ENCODE measurements at regions not wholly inside any gene's neighbourhood (a gene's known extent, or its start where the extent isn't known, plus 50 kb on each side); places are given as distances from the start of the nearest gene placed in this dataset.

- no peak for DNase-seq (ENCODE audit: extremely low read depth in 1 of 2, low read depth in 1 of 2)
Measured at GRCh38 chr9:80881940-80882339, 807.4 kb downstream of the TLE1 start.

DNA sequence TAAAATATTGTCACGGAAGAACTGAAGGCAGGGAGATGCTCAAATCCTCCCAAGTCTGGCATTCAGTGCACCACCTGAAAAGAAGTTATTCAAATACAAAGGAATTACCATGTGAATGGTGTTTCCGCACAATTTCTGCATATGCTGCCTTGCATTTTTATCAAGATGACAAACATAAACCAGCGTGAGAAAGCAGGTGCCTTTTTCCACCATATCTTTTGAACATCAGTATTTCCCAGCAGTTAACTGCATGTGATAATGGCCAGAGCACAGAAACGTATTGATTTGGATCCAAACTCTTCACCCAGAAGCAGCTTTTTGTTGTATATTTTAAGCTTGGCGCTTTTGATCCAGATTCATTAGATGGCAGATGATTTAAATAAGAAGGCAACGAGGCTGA is 808.0 kb downstream of the TLE1 start:
- DNase-seq (ENCODE audit: extremely low read depth in 1 of 2, low read depth in 1 of 2), result no peak

GRCh38 chr9:80878556-80878955 is 810.8 kb downstream of the TLE1 start:
- DNase-seq (ENCODE audit: extremely low read depth in 1 of 2, low read depth in 1 of 2), result no peak

- no peak for DNase-seq (ENCODE audit: extremely low read depth in 1 of 2, low read depth in 1 of 2)
Measured at GRCh38 chr9:80875947-80876346, 813.4 kb downstream of the TLE1 start.

- DNase-seq (ENCODE audit: extremely low read depth in 1 of 2, low read depth in 1 of 2), result no peak
Measured at GRCh38 chr9:80874276-80874675, 815.1 kb downstream of the TLE1 start.

DNA sequence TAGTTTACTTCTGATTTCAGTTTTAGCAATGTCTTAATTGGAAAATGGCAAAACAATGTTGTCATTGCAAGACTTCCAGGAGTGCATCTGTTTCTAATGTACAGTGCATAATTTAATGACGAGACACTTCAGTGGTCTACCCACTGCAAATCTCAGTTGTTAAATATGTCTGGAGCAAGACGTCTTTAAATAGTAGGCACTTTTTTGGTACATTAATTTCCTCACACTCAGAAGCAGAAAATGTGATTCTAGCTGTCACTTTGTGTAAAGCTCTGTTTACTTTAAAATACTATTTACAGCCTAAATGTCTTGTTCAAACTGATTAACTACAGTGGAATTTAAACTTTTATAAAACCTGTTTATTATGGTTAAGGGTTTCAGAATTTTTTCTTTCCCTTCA is 815.5 kb downstream of the TLE1 start:
- DNase-seq (ENCODE audit: extremely low read depth in 1 of 2, low read depth in 1 of 2), result no peak

DNA sequence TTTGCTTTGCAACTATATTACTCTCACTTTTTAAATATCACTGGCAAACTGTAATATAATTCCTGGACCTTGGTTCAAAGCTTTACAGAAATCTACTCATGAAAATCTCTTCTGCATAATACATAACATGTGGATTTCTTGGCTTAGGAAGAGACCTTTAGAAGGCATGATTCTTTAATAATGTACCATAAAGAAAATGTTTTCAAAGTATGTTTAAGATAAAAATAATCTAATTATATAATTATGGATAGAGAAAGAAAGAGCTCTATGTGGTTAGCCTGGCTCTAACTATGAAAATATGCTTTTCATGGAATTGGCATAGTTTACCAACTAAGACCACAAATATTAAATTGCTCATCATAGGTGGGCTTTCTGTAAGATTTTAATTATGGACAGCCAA is 817.8 kb downstream of the TLE1 start:
- DNase-seq (ENCODE audit: extremely low read depth in 1 of 2, low read depth in 1 of 2), result no peak

DNA sequence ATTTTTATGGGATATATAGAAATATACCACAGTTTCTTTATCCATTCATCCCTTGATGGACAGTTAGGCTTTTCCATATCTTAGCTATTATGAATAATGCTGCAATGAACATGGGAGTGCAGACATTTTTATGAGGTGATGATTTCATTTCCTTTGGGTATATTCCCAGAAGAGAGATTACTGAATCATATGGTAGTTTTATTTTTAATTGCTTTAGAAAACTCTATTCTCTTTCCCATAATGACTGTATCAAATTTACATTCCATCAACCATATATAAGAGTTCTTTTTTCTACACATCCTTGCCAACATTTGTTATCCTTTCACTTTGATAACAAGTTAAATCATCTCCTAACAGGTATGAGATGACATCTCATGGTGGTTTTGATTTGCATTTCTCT is 821.6 kb downstream of the TLE1 start:
- DNase-seq (ENCODE audit: extremely low read depth in 1 of 2, low read depth in 1 of 2), result no peak

GRCh38 chr9:80866576-80867227 is 822.6 kb downstream of the TLE1 start:
- DNase-seq (ENCODE audit: extremely low read depth in 1 of 2, low read depth in 1 of 2), result no peak

DNA sequence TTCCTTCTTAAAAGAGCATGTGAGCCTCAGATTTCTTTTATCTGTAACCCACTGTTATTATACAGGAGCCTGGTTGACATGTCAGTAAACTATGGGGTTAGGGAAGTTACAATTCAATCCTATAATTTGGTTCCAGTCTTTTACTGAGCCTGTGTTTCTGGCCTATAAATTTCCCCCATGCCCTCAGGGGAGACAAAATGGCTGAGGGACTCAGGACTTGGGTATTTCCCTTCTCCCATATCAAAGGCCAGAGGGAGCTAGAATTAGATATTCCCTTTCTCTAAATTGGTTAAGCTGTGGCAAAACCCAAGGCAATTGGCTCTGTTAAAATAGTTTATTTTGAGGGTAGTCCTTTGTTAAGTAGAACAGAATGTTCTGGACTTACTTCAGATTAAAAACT is 823.2 kb downstream of the TLE1 start:
- no peak for DNase-seq (ENCODE audit: extremely low read depth in 1 of 2, low read depth in 1 of 2)

GRCh38 chr9:80843028-80843427 is 846.3 kb downstream of the TLE1 start:
- DNase-seq (ENCODE audit: extremely low read depth in 1 of 2, low read depth in 1 of 2), result no peak

- DNase-seq (ENCODE audit: extremely low read depth in 1 of 2, low read depth in 1 of 2), result no peak
Measured at GRCh38 chr9:80842389-80842788, 847.0 kb downstream of the TLE1 start.

- no peak for DNase-seq (ENCODE audit: extremely low read depth in 1 of 2, low read depth in 1 of 2)
Measured at GRCh38 chr9:80841888-80842287, 847.5 kb downstream of the TLE1 start.

DNA sequence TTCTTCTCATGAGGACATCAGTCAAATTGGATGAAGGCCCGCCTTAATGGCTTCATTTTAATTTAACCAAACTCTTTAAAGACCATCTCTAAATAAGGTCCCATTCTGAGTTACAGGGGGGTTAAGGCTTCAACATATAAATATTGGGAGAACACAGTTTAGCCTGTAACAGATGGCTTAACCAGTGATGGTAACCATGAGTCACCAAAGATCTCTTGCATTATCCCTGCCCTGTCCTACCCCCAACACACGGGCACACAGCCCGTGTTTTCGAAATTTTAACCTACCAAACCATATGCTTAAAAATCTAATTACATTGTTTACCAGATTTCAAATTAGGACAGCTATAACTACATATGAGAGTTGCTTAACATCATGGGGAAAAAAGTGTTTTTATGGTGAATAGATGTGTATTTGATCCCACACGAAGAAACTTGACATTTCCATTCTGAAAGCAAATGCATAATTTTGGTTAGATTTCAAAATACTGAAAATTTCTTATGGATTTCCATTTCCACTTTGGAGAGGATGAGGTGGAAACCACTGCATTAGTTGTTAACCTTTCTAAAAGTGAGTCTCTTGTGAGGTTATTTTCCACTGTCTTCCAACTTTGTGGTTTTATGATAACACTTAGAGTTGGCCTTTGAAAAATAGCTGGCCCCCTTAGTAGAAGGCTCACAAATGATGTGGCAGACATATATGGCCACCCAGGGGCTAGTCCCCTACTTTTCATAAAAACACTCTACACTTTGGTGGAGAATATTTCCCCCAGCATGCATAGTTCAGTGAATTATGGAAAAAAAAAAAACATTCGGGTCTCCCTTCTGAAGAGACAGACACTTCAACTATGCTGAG is 849.3 kb downstream of the TLE1 start:
- no peak for DNase-seq (ENCODE audit: extremely low read depth in 1 of 2, low read depth in 1 of 2)

DNA sequence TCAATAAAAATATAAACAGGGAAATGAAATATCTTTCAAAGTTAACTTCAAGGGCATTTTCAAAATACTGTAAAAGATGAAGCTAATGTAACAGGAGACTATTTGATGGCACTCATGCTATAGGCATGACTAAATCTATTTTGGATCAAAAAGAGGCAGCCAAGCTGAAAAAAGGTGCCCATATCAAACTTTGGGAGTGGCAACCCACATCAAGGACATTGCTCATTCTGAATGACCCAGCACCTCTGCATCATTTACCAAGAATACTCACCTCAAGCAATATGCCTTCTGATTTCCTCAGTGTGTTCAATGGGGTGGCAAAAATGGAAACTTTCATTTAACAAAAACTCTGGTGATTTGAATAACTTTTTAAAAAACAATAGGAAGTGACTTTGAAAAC is 853.3 kb downstream of the TLE1 start:
- no peak for DNase-seq (ENCODE audit: extremely low read depth in 1 of 2, low read depth in 1 of 2)

DNA sequence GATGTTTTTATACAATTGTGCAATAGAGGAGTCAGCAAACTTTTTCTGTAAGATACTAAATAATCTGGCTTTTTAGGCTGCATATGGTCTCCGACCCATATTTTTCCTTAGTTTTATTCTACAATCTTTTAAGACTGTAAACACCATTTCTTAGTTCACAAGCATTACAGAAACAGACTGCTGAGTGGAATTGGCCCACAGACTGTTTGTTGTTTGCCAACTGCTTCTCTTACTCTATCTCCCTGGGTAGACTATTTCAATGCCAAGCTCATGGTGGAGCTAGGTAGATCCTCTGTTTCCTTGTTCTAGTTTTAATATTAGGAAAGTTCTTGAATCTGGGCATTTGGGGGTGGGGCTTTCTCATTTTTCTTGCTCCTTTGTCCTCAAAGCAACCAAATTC is 857.6 kb downstream of the TLE1 start:
- no peak for DNase-seq (ENCODE audit: extremely low read depth in 1 of 2, low read depth in 1 of 2)

DNA sequence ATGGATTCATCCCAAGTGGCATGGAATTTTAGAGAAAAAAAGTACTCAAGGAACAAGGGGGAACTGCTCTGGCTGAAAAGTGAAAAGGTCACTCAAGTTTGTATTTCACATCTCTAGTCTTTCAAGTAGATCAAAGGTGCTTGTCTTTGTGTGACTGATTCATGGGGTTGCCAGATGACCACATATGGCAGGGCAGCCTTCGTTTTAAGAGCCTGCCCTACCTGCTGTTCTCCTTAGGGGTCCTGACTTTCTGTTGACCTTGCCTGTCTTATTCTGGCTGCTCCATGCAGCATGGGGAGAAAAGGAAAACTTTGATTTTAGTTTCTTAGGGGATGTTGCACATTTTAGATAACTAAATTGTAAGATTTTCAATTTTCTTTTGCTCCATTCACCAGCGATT is 877.7 kb downstream of the TLE1 start:
- DNase-seq (ENCODE audit: extremely low read depth in 1 of 2, low read depth in 1 of 2), result no peak

- no peak for DNase-seq (ENCODE audit: extremely low read depth in 1 of 2, low read depth in 1 of 2)
Measured at GRCh38 chr9:80811003-80811402, 878.3 kb downstream of the TLE1 start.

GRCh38 chr9:80806671-80807070 is 882.7 kb downstream of the TLE1 start:
- no peak for DNase-seq (ENCODE audit: extremely low read depth in 1 of 2, low read depth in 1 of 2)

DNA sequence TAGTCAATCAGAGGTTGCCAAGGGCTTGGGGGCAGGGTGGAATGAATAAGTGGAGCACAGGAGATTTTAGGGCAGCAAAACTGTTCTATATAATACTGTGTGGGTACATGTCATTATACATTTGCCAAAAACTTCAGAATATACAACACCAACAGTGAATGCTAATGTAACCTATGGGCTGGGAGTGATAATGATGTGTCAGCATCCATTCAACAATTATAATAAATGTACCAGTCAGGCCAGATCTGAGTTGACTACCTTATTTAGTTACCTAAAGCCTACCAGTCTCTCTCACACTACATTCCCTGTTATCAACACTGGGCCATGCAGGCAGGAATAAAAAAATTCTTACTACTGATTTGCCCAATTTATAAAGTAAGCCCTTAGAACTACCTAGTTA is 884.5 kb downstream of the TLE1 start:
- DNase-seq (ENCODE audit: extremely low read depth in 1 of 2, low read depth in 1 of 2), result no peak

GRCh38 chr9:80797831-80798688 is 891.3 kb downstream of the TLE1 start:
- DNase-seq (ENCODE audit: extremely low read depth in 1 of 2, low read depth in 1 of 2), result no peak
